ENCODE measurements at regions not wholly inside any gene's neighbourhood (a gene's known extent, or its start where the extent isn't known, plus 50 kb on each side); places are given as distances from the start of the nearest gene placed in this dataset.

- no peak overlapping the region for H3K4me3 ChIP-seq (ENCODE audit: low read depth, low read length)
- TF ChIP-seq CTCF (IDR thresholded peaks at IDR 0.05; ENCODE audit: borderline replicate concordance, insufficient read depth, low read depth, low read length), result no peak
Measured at GRCh38 chr2:30392097-30392496, 54.9 kb upstream of the LCLAT1 start.

- TF ChIP-seq CTCF (IDR thresholded peaks at IDR 0.05; ENCODE audit: borderline replicate concordance, insufficient read depth, low read depth, low read length), result no peak
- no peak overlapping the region for H3K4me3 ChIP-seq (ENCODE audit: low read depth, low read length)
Measured at GRCh38 chr2:30393510-30393909, 53.5 kb upstream of the LCLAT1 start.

- no peak for TF ChIP-seq CTCF (IDR thresholded peaks at IDR 0.05; ENCODE audit: borderline replicate concordance, insufficient read depth, low read depth, low read length)
- H3K4me3 ChIP-seq (ENCODE audit: low read depth, low read length), result no peak overlapping the region
Measured at GRCh38 chr2:30394096-30394495, 53.0 kb upstream of the LCLAT1 start.

GRCh38 chr2:30396436-30397232 is 50.4 kb upstream of the LCLAT1 start:
- no peak overlapping the region for H3K4me3 ChIP-seq (ENCODE audit: low read depth, low read length)
- no peak for TF ChIP-seq CTCF (IDR thresholded peaks at IDR 0.05; ENCODE audit: borderline replicate concordance, insufficient read depth, low read depth, low read length)
